ENCODE measurements at regions not wholly inside any gene's neighbourhood (a gene's known extent, or its start where the extent isn't known, plus 50 kb on each side); places are given as distances from the start of the nearest gene placed in this dataset.

DNA sequence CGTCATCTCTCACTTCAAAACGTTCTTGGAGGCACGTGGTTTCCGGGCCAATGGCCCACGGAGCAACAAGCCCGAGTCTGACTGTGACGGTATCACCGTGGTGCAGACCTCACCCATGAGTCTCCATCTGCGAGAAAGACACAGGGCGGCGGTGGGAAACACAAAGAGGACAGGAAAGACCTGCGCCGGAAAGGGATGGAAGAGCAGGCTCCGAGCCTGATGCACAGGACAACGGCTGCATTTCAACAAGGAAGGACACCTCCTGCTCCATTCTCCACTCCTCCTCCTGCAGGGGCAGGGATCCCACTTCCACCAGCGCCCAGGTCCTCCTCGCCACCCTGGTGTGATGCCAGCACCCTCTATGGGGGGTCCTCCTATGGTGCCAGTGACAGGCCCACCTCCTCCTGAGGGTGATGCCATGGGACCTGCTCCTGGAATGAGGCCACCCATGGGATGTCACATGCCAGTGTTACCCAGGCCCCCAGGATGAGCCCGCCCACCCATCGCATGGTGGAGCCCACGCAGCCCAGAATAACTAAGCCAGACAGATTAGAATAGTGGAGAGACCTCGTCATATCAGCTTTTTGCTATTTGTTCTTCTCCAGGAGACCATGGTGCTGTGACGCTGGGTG, 73.0 kb upstream of the PCSK6 start:
- Histone ChIP-seq H3K79me2 (ENCODE audit: insufficient read depth, low read length) (no peaks in the 10 kb centered on the region), H3K36me3 (ENCODE audit: control insufficient read depth in 1 of 2, insufficient read depth in 2 of 2, low read length in 2 of 2) (no peaks in the 10 kb centered on the region), H3K4me2 (ENCODE audit: low read length) (no peak overlapping the region), H3K9me3 (ENCODE audit: control insufficient read depth in 1 of 2, insufficient read depth in 1 of 2, low read depth in 1 of 2, low read length in 2 of 2) (no peaks in the 10 kb centered on the region), H3K9ac (ENCODE audit: low read length) (no peak overlapping the region), H2AFZ (ENCODE audit: low read depth, low read length, poor library complexity, severe bottlenecking) (no peak overlapping the region), H4K20me1 (ENCODE audit: insufficient read depth) (no peaks in the 10 kb centered on the region), H3K4me1 (ENCODE audit: control insufficient read depth in 1 of 2, insufficient read depth in 2 of 2, low read length in 2 of 2) (no peaks in the 10 kb centered on the region), H3K27ac (ENCODE audit: low read depth, low read length) (no peak overlapping the region), H3K27me3 (ENCODE audit: insufficient read depth, low read length) (no peaks in the 10 kb centered on the region), H3K4me3 (replicated peaks in 1 of 2; ENCODE audit: low read depth in 1 of 2, low read length in 2 of 2) (no peak overlapping the region), H3K9me2 (ENCODE audit: insufficient read depth) (no peaks in the 10 kb centered on the region)
- no TSS peak for BruUV-seq (replicated peaks)
- intact Hi-C loops (cut with micrococcal nuclease), result no loop called here
- POLR2A ChIA-PET, result no interaction called here
- CTCF ChIA-PET, result no interaction called here
- ATAC-seq (no peak), DNase-seq (ENCODE audit: low read depth, low spot score) (no peak)
- TF ChIP-seq RAD21 (IDR thresholded peaks at IDR 0.05; ENCODE audit: low read depth), result no peak
- TF ChIP-seq CEBPB (IDR thresholded peaks at IDR 0.05; ENCODE audit: low read depth), result no peak
- TF ChIP-seq EZH2 (IDR thresholded peaks at IDR 0.05), result no peak
- no peak for TF ChIP-seq POLR2AphosphoS5 (IDR thresholded peaks at IDR 0.05; ENCODE audit: low read depth, low read length)
- TF ChIP-seq, protein P1, sequence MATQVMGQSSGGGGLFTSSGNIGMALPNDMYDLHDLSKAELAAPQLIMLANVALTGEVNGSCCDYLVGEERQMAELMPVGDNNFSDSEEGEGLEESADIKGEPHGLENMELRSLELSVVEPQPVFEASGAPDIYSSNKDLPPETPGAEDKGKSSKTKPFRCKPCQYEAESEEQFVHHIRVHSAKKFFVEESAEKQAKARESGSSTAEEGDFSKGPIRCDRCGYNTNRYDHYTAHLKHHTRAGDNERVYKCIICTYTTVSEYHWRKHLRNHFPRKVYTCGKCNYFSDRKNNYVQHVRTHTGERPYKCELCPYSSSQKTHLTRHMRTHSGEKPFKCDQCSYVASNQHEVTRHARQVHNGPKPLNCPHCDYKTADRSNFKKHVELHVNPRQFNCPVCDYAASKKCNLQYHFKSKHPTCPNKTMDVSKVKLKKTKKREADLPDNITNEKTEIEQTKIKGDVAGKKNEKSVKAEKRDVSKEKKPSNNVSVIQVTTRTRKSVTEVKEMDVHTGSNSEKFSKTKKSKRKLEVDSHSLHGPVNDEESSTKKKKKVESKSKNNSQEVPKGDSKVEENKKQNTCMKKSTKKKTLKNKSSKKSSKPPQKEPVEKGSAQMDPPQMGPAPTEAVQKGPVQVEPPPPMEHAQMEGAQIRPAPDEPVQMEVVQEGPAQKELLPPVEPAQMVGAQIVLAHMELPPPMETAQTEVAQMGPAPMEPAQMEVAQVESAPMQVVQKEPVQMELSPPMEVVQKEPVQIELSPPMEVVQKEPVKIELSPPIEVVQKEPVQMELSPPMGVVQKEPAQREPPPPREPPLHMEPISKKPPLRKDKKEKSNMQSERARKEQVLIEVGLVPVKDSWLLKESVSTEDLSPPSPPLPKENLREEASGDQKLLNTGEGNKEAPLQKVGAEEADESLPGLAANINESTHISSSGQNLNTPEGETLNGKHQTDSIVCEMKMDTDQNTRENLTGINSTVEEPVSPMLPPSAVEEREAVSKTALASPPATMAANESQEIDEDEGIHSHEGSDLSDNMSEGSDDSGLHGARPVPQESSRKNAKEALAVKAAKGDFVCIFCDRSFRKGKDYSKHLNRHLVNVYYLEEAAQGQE (IDR thresholded peaks at IDR 0.05; ENCODE audit: low read depth), result no peak
- RAD21 ChIA-PET (ENCODE audit: low non-redundant PET in 1 of 2, low total read pairs in 2 of 2, uncharacterized antibody in 2 of 2, unreplicated experiment in 2 of 2), result no interaction called here

DNA sequence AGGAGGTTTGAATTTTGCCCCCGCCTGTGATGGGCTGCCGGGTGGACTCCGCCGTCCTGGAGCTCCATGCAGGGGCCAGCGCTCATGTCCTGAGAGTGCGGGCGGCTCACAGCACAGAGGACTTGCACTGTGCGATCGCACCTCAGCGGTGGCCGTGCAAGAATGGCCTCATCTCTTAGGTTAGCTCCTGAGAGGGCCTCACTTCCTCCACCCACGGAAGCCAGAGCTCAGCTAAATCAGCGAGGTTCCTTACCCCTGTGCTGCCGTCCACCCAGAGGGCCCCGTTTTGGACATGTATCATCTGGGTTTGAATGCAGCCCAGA, 72.0 kb upstream of the PCSK6 start:
- no peak for TF ChIP-seq ZNF274 (IDR thresholded peaks at IDR 0.05; ENCODE audit: low read depth, low read length)
- TF ChIP-seq ELF1 (IDR thresholded peaks at IDR 0.05; ENCODE audit: borderline replicate concordance, low read depth), result no peak
- no peak for TF ChIP-seq FOSL1 (IDR thresholded peaks at IDR 0.05; ENCODE audit: low read depth)
- no peak for TF ChIP-seq JUND (IDR thresholded peaks at IDR 0.05)
- no peak for TF ChIP-seq TCF7L2 (IDR thresholded peaks at IDR 0.05; ENCODE audit: borderline replicate concordance, extremely low read depth, insufficient read depth, insufficient read length)
- TF ChIP-seq RAD21 (IDR thresholded peaks at IDR 0.05; ENCODE audit: low read depth), result no peak
- no peak for TF ChIP-seq CBX3 (IDR thresholded peaks at IDR 0.05; ENCODE audit: low read depth)
- TF ChIP-seq SRF (IDR thresholded peaks at IDR 0.05; ENCODE audit: low read depth), result no peak
- Histone ChIP-seq H3K36me3 (ENCODE audit: control insufficient read depth in 1 of 2, insufficient read depth in 2 of 2, low read length in 2 of 2) (no peaks in the 10 kb centered on the region), H2AFZ (ENCODE audit: low read depth, low read length, poor library complexity, severe bottlenecking) (no peak overlapping the region), H3K4me2 (ENCODE audit: low read length) (no peak overlapping the region), H3K4me1 (ENCODE audit: control insufficient read depth in 1 of 2, insufficient read depth in 2 of 2, low read length in 2 of 2) (no peaks in the 10 kb centered on the region), H3K9ac (ENCODE audit: low read length) (no peak overlapping the region), H3K27ac (ENCODE audit: low read depth, low read length) (no peak overlapping the region), H3K9me3 (ENCODE audit: control insufficient read depth in 1 of 2, insufficient read depth in 1 of 2, low read depth in 1 of 2, low read length in 2 of 2) (no peaks in the 10 kb centered on the region), H3K27me3 (ENCODE audit: insufficient read depth, low read length) (no peaks in the 10 kb centered on the region), H3K4me3 (replicated peaks in 1 of 2; ENCODE audit: low read depth in 1 of 2, low read length in 2 of 2) (no peak overlapping the region), H4K20me1 (ENCODE audit: insufficient read depth) (no peaks in the 10 kb centered on the region), H3K9me2 (ENCODE audit: insufficient read depth) (no peaks in the 10 kb centered on the region), H3K79me2 (ENCODE audit: insufficient read depth, low read length) (no peaks in the 10 kb centered on the region)
- RAD21 ChIA-PET (ENCODE audit: low non-redundant PET in 1 of 2, low total read pairs in 2 of 2, uncharacterized antibody in 2 of 2, unreplicated experiment in 2 of 2), result no interaction called here
- POLR2A ChIA-PET, result no interaction called here
- no peak for ATAC-seq
- CTCF ChIA-PET, result no interaction called here
- BruUV-seq (replicated peaks), result no TSS peak
- no peak for DNase-seq (ENCODE audit: low read depth, low spot score)
- intact Hi-C loops (cut with micrococcal nuclease), result no loop called here

All from HCT116 (cell line).